GM13976 (cell line): ENCODE measurements at regions not wholly inside any gene's neighbourhood (a gene's known extent, or its start where the extent isn't known, plus 50 kb on each side); places are given as distances from the start of the nearest gene placed in this dataset.

ENCODE experiments used
- DNase-seq: peaks from one replicate; pipeline ENCODE4 v3.0.0; 2012; ENCODE audit warnings: low spot score
- in situ Hi-C: fragments of 300-500 bp; cut with MboI; formaldehyde crosslinking; loops from one replicate; pipeline ENCODE4 v1.12.0; 2022; ENCODE audit warnings: low sequenced_read_pairs, mixed read lengths, inconsistent platforms; ENCODE audit not compliant: unreplicated experiment
- TF ChIP-seq, protein P1 (sequence below): IDR thresholded peaks from 2 replicates; pipeline ENCODE4 v1.5.1; 2012; ENCODE audit warnings: borderline replicate concordance, mild to moderate bottlenecking; ENCODE audit not compliant: insufficient read depth; ENCODE audit errors: extremely low read depth, missing control alignments, control extremely low read depth

- in situ Hi-C loops: no loop called here
- no peak for DNase-seq
- TF ChIP-seq, protein P1, sequence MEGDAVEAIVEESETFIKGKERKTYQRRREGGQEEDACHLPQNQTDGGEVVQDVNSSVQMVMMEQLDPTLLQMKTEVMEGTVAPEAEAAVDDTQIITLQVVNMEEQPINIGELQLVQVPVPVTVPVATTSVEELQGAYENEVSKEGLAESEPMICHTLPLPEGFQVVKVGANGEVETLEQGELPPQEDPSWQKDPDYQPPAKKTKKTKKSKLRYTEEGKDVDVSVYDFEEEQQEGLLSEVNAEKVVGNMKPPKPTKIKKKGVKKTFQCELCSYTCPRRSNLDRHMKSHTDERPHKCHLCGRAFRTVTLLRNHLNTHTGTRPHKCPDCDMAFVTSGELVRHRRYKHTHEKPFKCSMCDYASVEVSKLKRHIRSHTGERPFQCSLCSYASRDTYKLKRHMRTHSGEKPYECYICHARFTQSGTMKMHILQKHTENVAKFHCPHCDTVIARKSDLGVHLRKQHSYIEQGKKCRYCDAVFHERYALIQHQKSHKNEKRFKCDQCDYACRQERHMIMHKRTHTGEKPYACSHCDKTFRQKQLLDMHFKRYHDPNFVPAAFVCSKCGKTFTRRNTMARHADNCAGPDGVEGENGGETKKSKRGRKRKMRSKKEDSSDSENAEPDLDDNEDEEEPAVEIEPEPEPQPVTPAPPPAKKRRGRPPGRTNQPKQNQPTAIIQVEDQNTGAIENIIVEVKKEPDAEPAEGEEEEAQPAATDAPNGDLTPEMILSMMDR: peak; percentile 7
Measured at GRCh38 chr9:15357050-15357653, 50.1 kb upstream of the TTC39B start.
